H1 (cell line): ENCODE measurements at regions not wholly inside any gene's neighbourhood (a gene's known extent, or its start where the extent isn't known, plus 50 kb on each side); places are given as distances from the start of the nearest gene placed in this dataset.

Experiments
- KDM5A ChIP-seq: fragments of 200-600 bp; IDR thresholded peaks from 2 replicates; pipeline ENCODE4 v1.7.1; 2012; ENCODE audit warnings: mild to moderate bottlenecking, low read length, inconsistent platforms, mixed read lengths
- SP2 ChIP-seq: IDR thresholded peaks from 2 replicates; pipeline ENCODE4 v1.6.1; 2012; ENCODE audit warnings: mild to moderate bottlenecking, low read length, inconsistent platforms
- TF ChIP-seq, protein P1 (sequence below): fragments of 300-600 bp; sonication (generic); IDR thresholded peaks from 2 replicates; pipeline ENCODE4 v1.7.1; 2012; ENCODE audit warnings: low read length, moderate library complexity, mild to moderate bottlenecking, inconsistent platforms; ENCODE audit not compliant: insufficient replicate concordance

- TF ChIP-seq, protein P1, sequence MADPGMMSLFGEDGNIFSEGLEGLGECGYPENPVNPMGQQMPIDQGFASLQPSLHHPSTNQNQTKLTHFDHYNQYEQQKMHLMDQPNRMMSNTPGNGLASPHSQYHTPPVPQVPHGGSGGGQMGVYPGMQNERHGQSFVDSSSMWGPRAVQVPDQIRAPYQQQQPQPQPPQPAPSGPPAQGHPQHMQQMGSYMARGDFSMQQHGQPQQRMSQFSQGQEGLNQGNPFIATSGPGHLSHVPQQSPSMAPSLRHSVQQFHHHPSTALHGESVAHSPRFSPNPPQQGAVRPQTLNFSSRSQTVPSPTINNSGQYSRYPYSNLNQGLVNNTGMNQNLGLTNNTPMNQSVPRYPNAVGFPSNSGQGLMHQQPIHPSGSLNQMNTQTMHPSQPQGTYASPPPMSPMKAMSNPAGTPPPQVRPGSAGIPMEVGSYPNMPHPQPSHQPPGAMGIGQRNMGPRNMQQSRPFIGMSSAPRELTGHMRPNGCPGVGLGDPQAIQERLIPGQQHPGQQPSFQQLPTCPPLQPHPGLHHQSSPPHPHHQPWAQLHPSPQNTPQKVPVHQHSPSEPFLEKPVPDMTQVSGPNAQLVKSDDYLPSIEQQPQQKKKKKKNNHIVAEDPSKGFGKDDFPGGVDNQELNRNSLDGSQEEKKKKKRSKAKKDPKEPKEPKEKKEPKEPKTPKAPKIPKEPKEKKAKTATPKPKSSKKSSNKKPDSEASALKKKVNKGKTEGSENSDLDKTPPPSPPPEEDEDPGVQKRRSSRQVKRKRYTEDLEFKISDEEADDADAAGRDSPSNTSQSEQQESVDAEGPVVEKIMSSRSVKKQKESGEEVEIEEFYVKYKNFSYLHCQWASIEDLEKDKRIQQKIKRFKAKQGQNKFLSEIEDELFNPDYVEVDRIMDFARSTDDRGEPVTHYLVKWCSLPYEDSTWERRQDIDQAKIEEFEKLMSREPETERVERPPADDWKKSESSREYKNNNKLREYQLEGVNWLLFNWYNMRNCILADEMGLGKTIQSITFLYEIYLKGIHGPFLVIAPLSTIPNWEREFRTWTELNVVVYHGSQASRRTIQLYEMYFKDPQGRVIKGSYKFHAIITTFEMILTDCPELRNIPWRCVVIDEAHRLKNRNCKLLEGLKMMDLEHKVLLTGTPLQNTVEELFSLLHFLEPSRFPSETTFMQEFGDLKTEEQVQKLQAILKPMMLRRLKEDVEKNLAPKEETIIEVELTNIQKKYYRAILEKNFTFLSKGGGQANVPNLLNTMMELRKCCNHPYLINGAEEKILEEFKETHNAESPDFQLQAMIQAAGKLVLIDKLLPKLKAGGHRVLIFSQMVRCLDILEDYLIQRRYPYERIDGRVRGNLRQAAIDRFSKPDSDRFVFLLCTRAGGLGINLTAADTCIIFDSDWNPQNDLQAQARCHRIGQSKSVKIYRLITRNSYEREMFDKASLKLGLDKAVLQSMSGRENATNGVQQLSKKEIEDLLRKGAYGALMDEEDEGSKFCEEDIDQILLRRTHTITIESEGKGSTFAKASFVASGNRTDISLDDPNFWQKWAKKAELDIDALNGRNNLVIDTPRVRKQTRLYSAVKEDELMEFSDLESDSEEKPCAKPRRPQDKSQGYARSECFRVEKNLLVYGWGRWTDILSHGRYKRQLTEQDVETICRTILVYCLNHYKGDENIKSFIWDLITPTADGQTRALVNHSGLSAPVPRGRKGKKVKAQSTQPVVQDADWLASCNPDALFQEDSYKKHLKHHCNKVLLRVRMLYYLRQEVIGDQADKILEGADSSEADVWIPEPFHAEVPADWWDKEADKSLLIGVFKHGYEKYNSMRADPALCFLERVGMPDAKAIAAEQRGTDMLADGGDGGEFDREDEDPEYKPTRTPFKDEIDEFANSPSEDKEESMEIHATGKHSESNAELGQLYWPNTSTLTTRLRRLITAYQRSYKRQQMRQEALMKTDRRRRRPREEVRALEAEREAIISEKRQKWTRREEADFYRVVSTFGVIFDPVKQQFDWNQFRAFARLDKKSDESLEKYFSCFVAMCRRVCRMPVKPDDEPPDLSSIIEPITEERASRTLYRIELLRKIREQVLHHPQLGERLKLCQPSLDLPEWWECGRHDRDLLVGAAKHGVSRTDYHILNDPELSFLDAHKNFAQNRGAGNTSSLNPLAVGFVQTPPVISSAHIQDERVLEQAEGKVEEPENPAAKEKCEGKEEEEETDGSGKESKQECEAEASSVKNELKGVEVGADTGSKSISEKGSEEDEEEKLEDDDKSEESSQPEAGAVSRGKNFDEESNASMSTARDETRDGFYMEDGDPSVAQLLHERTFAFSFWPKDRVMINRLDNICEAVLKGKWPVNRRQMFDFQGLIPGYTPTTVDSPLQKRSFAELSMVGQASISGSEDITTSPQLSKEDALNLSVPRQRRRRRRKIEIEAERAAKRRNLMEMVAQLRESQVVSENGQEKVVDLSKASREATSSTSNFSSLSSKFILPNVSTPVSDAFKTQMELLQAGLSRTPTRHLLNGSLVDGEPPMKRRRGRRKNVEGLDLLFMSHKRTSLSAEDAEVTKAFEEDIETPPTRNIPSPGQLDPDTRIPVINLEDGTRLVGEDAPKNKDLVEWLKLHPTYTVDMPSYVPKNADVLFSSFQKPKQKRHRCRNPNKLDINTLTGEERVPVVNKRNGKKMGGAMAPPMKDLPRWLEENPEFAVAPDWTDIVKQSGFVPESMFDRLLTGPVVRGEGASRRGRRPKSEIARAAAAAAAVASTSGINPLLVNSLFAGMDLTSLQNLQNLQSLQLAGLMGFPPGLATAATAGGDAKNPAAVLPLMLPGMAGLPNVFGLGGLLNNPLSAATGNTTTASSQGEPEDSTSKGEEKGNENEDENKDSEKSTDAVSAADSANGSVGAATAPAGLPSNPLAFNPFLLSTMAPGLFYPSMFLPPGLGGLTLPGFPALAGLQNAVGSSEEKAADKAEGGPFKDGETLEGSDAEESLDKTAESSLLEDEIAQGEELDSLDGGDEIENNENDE = no peak
- TF ChIP-seq SP2 (no peak), KDM5A (no peak)
These were observed 215.8 kb downstream of the PCDH19 start (continued) for GRCh38 chrX:100194082-100194775.
